ENCODE measurements at regions not wholly inside any gene's neighbourhood (a gene's known extent, or its start where the extent isn't known, plus 50 kb on each side); places are given as distances from the start of the nearest gene placed in this dataset.

DNA sequence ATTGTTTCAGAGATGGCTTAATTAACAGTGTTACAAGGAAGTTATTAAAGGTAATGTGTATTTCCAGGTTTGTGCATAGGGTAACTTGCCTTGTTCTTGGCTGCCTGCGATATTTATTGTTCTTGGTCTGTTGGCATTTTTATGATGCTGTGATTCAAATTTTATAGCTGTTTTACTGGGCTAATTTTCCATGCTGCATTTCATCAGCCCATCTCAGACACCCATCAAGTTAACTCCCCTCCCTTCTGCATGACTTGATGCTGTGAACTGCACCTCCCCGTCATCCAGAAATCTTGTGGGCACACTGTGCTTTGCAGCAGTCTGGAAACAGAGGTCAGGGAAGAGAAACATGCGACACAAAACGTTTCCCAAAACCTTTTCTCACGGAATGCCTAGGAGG lies 1049.2 kb downstream of the AACS start:
- no peak overlapping the region for H2AK5ac ChIP-seq (ENCODE audit: insufficient read length, low read length)
- H3T11ph ChIP-seq (ENCODE audit: low read length) = no peak overlapping the region
- no CpG with 5 or more reads among the region's 5 CpGs for WGBS (ENCODE audit: extremely low coverage, insufficient read length, low lambda C conversion rate)
- H2BK12ac ChIP-seq (ENCODE audit: insufficient read length, low read depth, low read length) = no peak overlapping the region
- no peak overlapping the region for H3K27ac ChIP-seq (ENCODE audit: insufficient read length, low read depth, low read length)
- no peak overlapping the region for H3K56ac ChIP-seq (ENCODE audit: insufficient read length, low read depth, low read length)
- no peak overlapping the region for H2AFZ ChIP-seq (ENCODE audit: low read length)
- Mint-ChIP-seq H3K4me1 (peaks cover 3 to 4% of the 10 kb centered on the region in 2 experiments), H3K4me3 (no peak overlapping the region), H3K36me3 (ENCODE audit: insufficient read depth in 1 of 3, low read depth in 3 of 3) (no peaks in the 10 kb centered on the region), H3K27me3 (ENCODE audit: low read depth) (peaks cover 16% of the 10 kb centered on the region), H3K27ac (no peak overlapping the region; a peak in 1 of 7 replicates), H3K9me3 (peaks cover 0 to 2% of the 10 kb centered on the region in 2 experiments; a peak in 1 of 5 replicates)
- H3K79me2 ChIP-seq (ENCODE audit: insufficient read depth, low read length) = no peaks in the 10 kb centered on the region
- H2BK15ac ChIP-seq (ENCODE audit: low read depth, low read length) = no peak overlapping the region
- H4K8ac ChIP-seq (replicated peaks; ENCODE audit: insufficient read length, low read depth, low read length) = no peak overlapping the region
- H2BK5ac ChIP-seq (ENCODE audit: insufficient read length, low read length) = no peak overlapping the region
- H4K20me1 ChIP-seq (ENCODE audit: control insufficient read depth, insufficient read depth, insufficient read length) = no peaks in the 10 kb centered on the region
- H3K23ac ChIP-seq (ENCODE audit: insufficient read length, low read depth, low read length) = no peak overlapping the region
- no peak for TF ChIP-seq CTCF (conservative IDR thresholded peaks at IDR 0.05)
- no peak overlapping the region for H3K4ac ChIP-seq (ENCODE audit: low read depth, low read length)
- H4K5ac ChIP-seq (ENCODE audit: insufficient read length, low read depth, low read length) = no peak overlapping the region
- no peaks in the 10 kb centered on the region for H3K79me1 ChIP-seq (ENCODE audit: insufficient read depth, low read depth, low read length, poor library complexity, severe bottlenecking)
- H3K14ac ChIP-seq (ENCODE audit: insufficient read depth, low read length) = no peak overlapping the region
- H3K9me3 ChIP-seq (ENCODE audit: control insufficient read depth, low read depth, low read length) = no peaks in the 10 kb centered on the region
- H2BK120ac ChIP-seq (ENCODE audit: low read depth, low read length, poor library complexity, severe bottlenecking) = no peak overlapping the region
- H3K18ac ChIP-seq (ENCODE audit: insufficient read length, low read depth, low read length) = no peak overlapping the region
- H4K91ac ChIP-seq (ENCODE audit: insufficient read length, low read depth, low read length) = no peak overlapping the region
- H3K23me2 ChIP-seq (ENCODE audit: insufficient read length, low read depth, low read length, poor library complexity, severe bottlenecking) = no peaks in the 10 kb centered on the region
- H3K27me3 ChIP-seq (ENCODE audit: insufficient read depth, low read length) = no peaks in the 10 kb centered on the region
- no peak overlapping the region for H2BK20ac ChIP-seq (ENCODE audit: low read depth, low read length, poor library complexity, severe bottlenecking)
- H3K9ac ChIP-seq (ENCODE audit: extremely low read depth, insufficient read length, low read length) = no peak overlapping the region
- DNase-seq = no peak
- H3K4me2 ChIP-seq (ENCODE audit: insufficient read depth, insufficient read length, low read length) = no peak overlapping the region
- no peaks in the 10 kb centered on the region for H3K4me1 ChIP-seq (ENCODE audit: insufficient read depth, low read length)

All from H9 (cell line).